ENCODE measurements at regions not wholly inside any gene's neighbourhood (a gene's known extent, or its start where the extent isn't known, plus 50 kb on each side); places are given as distances from the start of the nearest gene placed in this dataset.

- DNase-seq (ENCODE audit: extremely low spot score in 2 of 2): no peak
- no peak overlapping the region for H3K27ac ChIP-seq
- H3K36me3 ChIP-seq: no peaks in the 10 kb centered on the region
- H3K27me3 ChIP-seq: no peaks in the 10 kb centered on the region
- H3K9me3 ChIP-seq: no peaks in the 10 kb centered on the region
- H3K4me1 ChIP-seq: no peaks in the 10 kb centered on the region
- intact Hi-C loops (cut with DNase I): no loop called here
- no peak for TF ChIP-seq CTCF (IDR thresholded peaks at IDR 0.05)
- no peak overlapping the region for H3K4me3 ChIP-seq
Measured at GRCh38 chr9:111250875-111251842, 78.9 kb downstream of the OR2K2 start.

GRCh38 chr9:111237447-111237846 is 92.6 kb downstream of the OR2K2 start:
- Histone ChIP-seq H3K9me3 (no peaks in the 10 kb centered on the region), H3K4me3 (no peak overlapping the region), H3K27me3 (no peaks in the 10 kb centered on the region), H3K36me3 (no peaks in the 10 kb centered on the region), H3K4me1 (no peaks in the 10 kb centered on the region), H3K27ac (no peak overlapping the region)
- TF ChIP-seq POLR2AphosphoS5 (IDR thresholded peaks at IDR 0.05; ENCODE audit: insufficient read depth in 1 of 2, low read depth in 1 of 2): no peak
- no peak for TF ChIP-seq POLR2A (IDR thresholded peaks at IDR 0.05)
- TF ChIP-seq CTCF (IDR thresholded peaks at IDR 0.05): no peak
- DNase-seq (ENCODE audit: extremely low spot score in 2 of 2): no peak
- intact Hi-C loops (cut with DNase I): no loop called here

GRCh38 chr9:111236332-111236731 is 93.7 kb downstream of the OR2K2 start:
- no peaks in the 10 kb centered on the region for H3K36me3 ChIP-seq
- H3K27me3 ChIP-seq: no peaks in the 10 kb centered on the region
- no peak for TF ChIP-seq CTCF (IDR thresholded peaks at IDR 0.05)
- no peak for TF ChIP-seq POLR2A (IDR thresholded peaks at IDR 0.05)
- TF ChIP-seq POLR2AphosphoS5 (IDR thresholded peaks at IDR 0.05; ENCODE audit: insufficient read depth in 1 of 2, low read depth in 1 of 2): no peak
- no peak overlapping the region for H3K27ac ChIP-seq
- H3K4me1 ChIP-seq: no peaks in the 10 kb centered on the region
- intact Hi-C loops (cut with DNase I): no loop called here
- no peaks in the 10 kb centered on the region for H3K9me3 ChIP-seq
- no peak for DNase-seq (ENCODE audit: extremely low spot score in 2 of 2)
- H3K4me3 ChIP-seq: no peak overlapping the region

- intact Hi-C loops (cut with DNase I): no loop called here
- no peak for TF ChIP-seq POLR2AphosphoS5 (IDR thresholded peaks at IDR 0.05; ENCODE audit: insufficient read depth in 1 of 2, low read depth in 1 of 2)
- TF ChIP-seq CTCF (IDR thresholded peaks at IDR 0.05): no peak
- TF ChIP-seq POLR2A (IDR thresholded peaks at IDR 0.05): no peak
- no peaks in the 10 kb centered on the region for H3K36me3 ChIP-seq
Measured at GRCh38 chr9:111233963-111234362, 96.1 kb downstream of the OR2K2 start.

More at GRCh38 chr9:111233963-111234362, 96.1 kb downstream of the OR2K2 start:
- Histone ChIP-seq H3K27me3 (no peaks in the 10 kb centered on the region), H3K4me3 (no peak overlapping the region), H3K4me1 (no peaks in the 10 kb centered on the region), H3K27ac (no peak overlapping the region), H3K9me3 (no peaks in the 10 kb centered on the region)
- no peak for DNase-seq (ENCODE audit: extremely low spot score in 2 of 2)
